Muscle of leg (tissue), 3 donors: ENCODE measurements at regions not wholly inside any gene's neighbourhood (a gene's known extent, or its start where the extent isn't known, plus 50 kb on each side); places are given as distances from the start of the nearest gene placed in this dataset.

Experiments
- DNase-seq: peaks from one replicate; pipeline ENCODE4 v3.0.0; 2013
- H3K27ac ChIP-seq: one replicate; pipeline ENCODE4 v1.5.1; 2013; ENCODE audit warnings: mild to moderate bottlenecking, low read length, control low read depth
- H3K27me3 ChIP-seq: one replicate; pipeline ENCODE4 v1.6.1; 2013; ENCODE audit warnings: low read length; ENCODE audit not compliant: control insufficient read depth, insufficient read depth
- H3K36me3 ChIP-seq: one replicate; pipeline ENCODE4 v1.6.1; 2013; ENCODE audit warnings: low read length; ENCODE audit not compliant: control insufficient read depth, insufficient read depth
- H3K4me1 ChIP-seq: one replicate; pipeline ENCODE4 v1.6.1; 2013; ENCODE audit warnings: low read length; ENCODE audit not compliant: control insufficient read depth, insufficient read depth
- H3K4me3 ChIP-seq: one replicate; pipeline ENCODE4 v1.5.1; 2013; ENCODE audit warnings: low read length, control low read depth
- H3K9me3 ChIP-seq: replicated peaks from 2 replicates; pipeline ENCODE4 v1.6.1; 2013; ENCODE audit warnings: low read depth, low read length; ENCODE audit not compliant: control insufficient read depth
- WGBS: methylation state at CpG from one replicate; pipeline ENCODE4 v1.1.5; 2013; ENCODE audit warnings: missing lambda C conversion rate; ENCODE audit not compliant: insufficient coverage; 5-methylcytosine and 5-hydroxymethylcytosine counted together

GRCh38 chr2:58540681-58541080 is 299.6 kb upstream of the FANCL start:
- H3K27me3 ChIP-seq: no peaks in the 10 kb centered on the region
- H3K4me1 ChIP-seq: no peaks in the 10 kb centered on the region
- H3K9me3 ChIP-seq: no peaks in the 10 kb centered on the region
- no peak overlapping the region for H3K4me3 ChIP-seq
- no peak for DNase-seq
- WGBS: no CpG with 5 or more reads among the region's 4 CpGs
- no peaks in the 10 kb centered on the region for H3K36me3 ChIP-seq
- no peak overlapping the region for H3K27ac ChIP-seq

DNA sequence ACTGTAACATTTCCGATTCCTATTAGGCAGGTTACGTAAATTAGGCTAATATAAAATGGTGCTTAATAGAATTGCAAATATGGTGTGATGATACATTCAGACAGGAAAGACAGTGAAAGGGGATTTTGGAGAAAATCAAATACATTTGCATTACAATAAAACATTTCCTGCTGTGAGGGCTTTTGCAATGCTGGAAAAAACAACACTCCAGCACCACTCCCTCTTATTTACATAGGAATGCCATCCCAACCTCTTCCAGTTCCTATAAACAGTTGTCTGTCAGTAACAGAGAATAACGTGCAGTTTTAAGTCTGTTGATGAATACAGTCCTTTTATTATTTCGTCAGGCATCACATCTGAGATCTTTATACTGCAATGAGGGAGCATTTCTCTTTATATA is 298.8 kb upstream of the FANCL start:
- Histone ChIP-seq H3K4me3 (no peak overlapping the region), H3K9me3 (no peaks in the 10 kb centered on the region), H3K4me1 (no peaks in the 10 kb centered on the region), H3K27ac (no peak overlapping the region), H3K27me3 (no peaks in the 10 kb centered on the region), H3K36me3 (no peaks in the 10 kb centered on the region)
- no CpG with 5 or more reads among the region's 4 CpGs for WGBS
- DNase-seq: no peak

GRCh38 chr2:58535990-58536389 is 294.9 kb upstream of the FANCL start:
- peak; percentile 13 for DNase-seq
- H3K4me1 ChIP-seq: no peaks in the 10 kb centered on the region
- H3K9me3 ChIP-seq: no peaks in the 10 kb centered on the region
- WGBS: no CpG with 5 or more reads among the region's 4 CpGs
- no peaks in the 10 kb centered on the region for H3K27me3 ChIP-seq
- H3K4me3 ChIP-seq: no peak overlapping the region
- H3K36me3 ChIP-seq: no peaks in the 10 kb centered on the region
- H3K27ac ChIP-seq: no peak overlapping the region

DNA sequence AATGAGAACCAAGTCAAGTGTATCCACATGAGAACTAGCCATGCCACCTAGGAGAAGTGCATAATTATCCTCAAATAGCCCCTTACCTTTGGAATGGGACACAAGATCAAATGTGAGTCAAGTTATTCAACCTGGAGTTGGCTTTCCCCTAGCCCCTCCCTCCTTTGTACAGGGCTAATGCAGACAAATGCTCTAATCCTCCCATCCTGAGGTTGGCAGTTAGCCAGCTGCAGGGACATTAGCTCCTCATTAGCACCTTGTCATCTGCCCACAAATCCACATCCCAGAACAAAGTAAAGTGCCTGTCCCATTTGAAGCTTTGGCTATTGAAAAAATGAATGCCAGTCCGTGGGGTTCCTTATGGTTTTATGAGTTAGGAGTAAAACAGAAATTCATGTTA is 294.1 kb upstream of the FANCL start:
- no CpG with 5 or more reads among the region's 1 CpG for WGBS
- DNase-seq: no peak
- Histone ChIP-seq H3K4me3 (no peak overlapping the region), H3K27me3 (no peaks in the 10 kb centered on the region), H3K9me3 (no peaks in the 10 kb centered on the region), H3K36me3 (no peaks in the 10 kb centered on the region), H3K27ac (no peak overlapping the region), H3K4me1 (no peaks in the 10 kb centered on the region)

DNA sequence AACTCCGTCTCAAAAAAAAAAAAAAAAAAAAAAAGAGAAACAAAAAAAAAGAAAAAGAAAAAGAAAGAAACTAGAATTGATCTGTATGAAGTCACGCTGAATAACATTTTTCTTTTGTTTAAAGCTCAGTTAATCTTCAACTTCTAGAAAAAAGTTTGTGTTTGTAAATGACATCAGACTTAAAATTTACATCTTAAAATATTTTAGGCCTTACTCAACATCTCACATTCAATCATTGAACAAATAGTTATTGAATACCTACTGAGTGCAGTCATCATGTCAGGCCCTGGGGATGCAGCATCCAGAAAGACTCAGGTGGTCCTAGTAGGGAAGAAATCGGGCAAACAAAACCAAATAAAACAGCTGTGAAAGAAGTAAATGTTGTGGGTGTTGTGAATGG is 292.3 kb upstream of the FANCL start:
- H3K27ac ChIP-seq: no peak overlapping the region
- no peaks in the 10 kb centered on the region for H3K4me1 ChIP-seq
- no peak for DNase-seq
- H3K4me3 ChIP-seq: no peak overlapping the region
- no peaks in the 10 kb centered on the region for H3K9me3 ChIP-seq
- WGBS: 60% methylated on average over 1 of the region's 3 CpGs
- no peaks in the 10 kb centered on the region for H3K36me3 ChIP-seq
- no peaks in the 10 kb centered on the region for H3K27me3 ChIP-seq

DNA sequence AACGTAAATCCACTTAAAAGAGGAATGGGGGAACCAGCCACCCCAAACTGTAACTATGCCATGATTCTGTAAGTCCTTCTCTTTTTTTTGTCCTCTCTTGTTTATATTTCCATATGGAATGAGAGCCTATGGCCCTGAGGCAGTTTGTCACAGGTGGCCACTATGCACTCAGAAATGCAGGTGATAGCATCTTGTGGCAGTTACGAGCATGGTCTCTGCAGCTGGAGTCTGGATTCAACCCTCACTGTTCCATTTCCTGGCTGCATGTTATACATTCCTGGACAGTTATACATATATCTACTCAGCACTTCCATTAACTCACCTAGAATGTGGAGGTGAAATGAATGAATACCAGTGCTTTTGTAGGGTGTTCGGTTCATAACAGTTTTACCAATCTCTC is 291.5 kb upstream of the FANCL start:
- WGBS: 38% methylated on average over 1 of the region's 3 CpGs
- no peak overlapping the region for H3K27ac ChIP-seq
- no peaks in the 10 kb centered on the region for H3K4me1 ChIP-seq
- H3K27me3 ChIP-seq: no peaks in the 10 kb centered on the region
- H3K9me3 ChIP-seq: no peaks in the 10 kb centered on the region
- no peaks in the 10 kb centered on the region for H3K36me3 ChIP-seq
- H3K4me3 ChIP-seq: no peak overlapping the region
- no peak for DNase-seq

DNA sequence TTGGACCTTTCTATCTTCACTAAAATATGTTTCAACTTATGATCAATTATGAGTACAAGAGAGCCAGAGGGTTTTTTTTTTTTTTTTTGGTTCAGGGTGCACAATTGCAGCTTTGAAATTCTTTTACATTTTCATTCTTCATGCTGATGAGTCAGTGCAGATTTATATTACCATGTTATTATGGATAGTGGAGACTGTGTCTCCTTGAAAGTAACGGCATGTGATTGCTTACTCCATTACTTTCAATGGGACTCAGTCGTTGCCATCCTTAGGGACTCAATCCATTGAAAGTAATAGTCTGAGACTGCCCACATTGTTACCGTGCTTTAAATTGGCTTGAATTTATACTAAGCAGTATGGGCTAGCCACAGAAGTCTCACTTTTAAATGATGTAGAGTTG is 286.5 kb upstream of the FANCL start:
- 71% methylated on average over 1 of the region's 3 CpGs for WGBS
- no peaks in the 10 kb centered on the region for H3K9me3 ChIP-seq

GRCh38 chr2:58521803-58522554 is 280.9 kb upstream of the FANCL start:
- H3K4me3 ChIP-seq: no peak overlapping the region
- H3K36me3 ChIP-seq: no peaks in the 10 kb centered on the region
- H3K27me3 ChIP-seq: no peaks in the 10 kb centered on the region
- 13% methylated on average over 4 of the region's 7 CpGs for WGBS
- H3K27ac ChIP-seq: no peak overlapping the region
- H3K9me3 ChIP-seq: no peaks in the 10 kb centered on the region
- no peaks in the 10 kb centered on the region for H3K4me1 ChIP-seq
- DNase-seq: no peak

More for the DNA sequence above, 286.5 kb upstream of the FANCL start:
- H3K36me3 ChIP-seq: no peaks in the 10 kb centered on the region
- H3K27ac ChIP-seq: no peak overlapping the region
- no peak for DNase-seq
- H3K4me3 ChIP-seq: no peak overlapping the region
- no peaks in the 10 kb centered on the region for H3K27me3 ChIP-seq
- no peaks in the 10 kb centered on the region for H3K4me1 ChIP-seq

DNA sequence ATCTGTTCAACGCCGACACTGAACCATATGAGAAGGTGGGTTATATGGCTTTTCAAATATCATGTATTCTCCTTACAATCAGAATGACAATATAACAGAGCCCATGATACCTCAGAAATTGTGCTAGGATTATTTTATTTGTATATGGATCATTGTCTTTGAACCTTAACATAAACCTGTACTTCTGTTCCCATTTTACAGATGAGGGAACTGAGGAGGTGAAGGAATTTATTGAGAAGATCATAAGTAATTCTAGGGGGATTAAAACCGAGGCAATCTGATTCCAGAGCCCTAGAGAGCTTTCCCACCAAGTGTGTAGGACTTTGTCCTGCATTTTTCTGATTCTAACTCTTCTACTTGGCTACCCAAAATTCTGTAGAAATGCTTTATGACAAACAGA is 279.8 kb upstream of the FANCL start:
- H3K4me1 ChIP-seq: no peaks in the 10 kb centered on the region
- DNase-seq: no peak
- no peaks in the 10 kb centered on the region for H3K27me3 ChIP-seq
- H3K27ac ChIP-seq: no peak overlapping the region
- H3K9me3 ChIP-seq: no peaks in the 10 kb centered on the region
- no peak overlapping the region for H3K4me3 ChIP-seq
- no peaks in the 10 kb centered on the region for H3K36me3 ChIP-seq
- 60% methylated on average over 1 of the region's 3 CpGs for WGBS

GRCh38 chr2:58517881-58518280 is 276.8 kb upstream of the FANCL start:
- no peaks in the 10 kb centered on the region for H3K4me1 ChIP-seq
- H3K9me3 ChIP-seq: no peaks in the 10 kb centered on the region
- DNase-seq: no peak
- no peaks in the 10 kb centered on the region for H3K36me3 ChIP-seq
- no CpG with 5 or more reads among the region's 2 CpGs for WGBS
- no peak overlapping the region for H3K27ac ChIP-seq
- no peak overlapping the region for H3K4me3 ChIP-seq
- H3K27me3 ChIP-seq: no peaks in the 10 kb centered on the region

- H3K4me3 ChIP-seq: no peak overlapping the region
- H3K27ac ChIP-seq: no peak overlapping the region
- no peak for DNase-seq
- WGBS: no CpG with 5 or more reads among the region's 3 CpGs
- no peaks in the 10 kb centered on the region for H3K9me3 ChIP-seq
- no peaks in the 10 kb centered on the region for H3K4me1 ChIP-seq
- no peaks in the 10 kb centered on the region for H3K36me3 ChIP-seq
- no peaks in the 10 kb centered on the region for H3K27me3 ChIP-seq
Measured at GRCh38 chr2:58516695-58517094, 275.6 kb upstream of the FANCL start.
